ENCODE measurements at regions not wholly inside any gene's neighbourhood (a gene's known extent, or its start where the extent isn't known, plus 50 kb on each side); places are given as distances from the start of the nearest gene placed in this dataset.
A peak's percentile ranks its signal among the peaks of the same experiment; 100 is the strongest.

GRCh38 chr10:113323985-113324384 is 228.9 kb upstream of the HABP2 start:
- DNase-seq (ENCODE audit: low read depth), result no peak

- peak; percentile 68 for DNase-seq (ENCODE audit: low read depth)
Measured at GRCh38 chr10:113326160-113327111, 226.4 kb upstream of the HABP2 start.

- peak; percentile 14 for DNase-seq (ENCODE audit: low read depth)
Measured at GRCh38 chr10:113329121-113329596, 223.7 kb upstream of the HABP2 start.

DNA sequence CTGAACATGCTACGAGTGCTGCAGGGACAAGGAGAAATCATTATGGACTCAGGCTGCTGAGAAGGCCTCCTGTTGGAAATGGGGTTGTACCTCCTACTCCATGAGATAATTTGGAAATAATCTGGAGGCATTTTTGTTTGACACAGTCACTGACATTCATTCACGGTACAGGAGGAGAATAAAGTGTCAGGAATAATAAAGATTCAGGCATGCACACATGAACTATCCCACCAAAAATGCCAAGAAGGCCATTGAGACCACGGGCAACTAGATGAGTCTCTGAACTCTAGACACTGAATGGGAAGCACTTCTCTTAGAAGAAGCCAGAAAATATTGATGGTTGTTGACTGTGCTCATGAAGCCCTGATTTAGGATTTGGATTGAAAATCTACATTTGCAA is 220.9 kb upstream of the HABP2 start:
- no peak for DNase-seq (ENCODE audit: low read depth)

DNA sequence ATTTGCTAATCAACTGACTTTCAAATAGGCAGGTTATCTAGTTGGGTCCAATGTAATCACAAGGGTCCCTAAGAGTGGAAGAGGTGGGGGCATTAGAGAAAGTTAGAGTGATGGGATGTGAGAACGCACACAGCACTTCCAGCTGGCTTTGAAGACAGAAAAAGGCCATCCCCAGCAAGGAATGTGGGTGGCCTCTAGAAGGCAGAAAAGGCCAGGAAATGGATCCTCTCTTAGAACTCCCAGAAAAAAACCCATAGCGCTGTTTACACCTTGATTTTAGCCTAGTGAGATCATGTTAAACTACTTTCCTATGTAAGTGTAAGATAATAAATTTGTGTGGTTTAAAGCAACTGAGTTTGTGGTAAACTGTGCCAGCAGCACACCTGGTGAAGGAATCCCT is 219.5 kb upstream of the HABP2 start:
- DNase-seq (ENCODE audit: low read depth), result no peak

DNA sequence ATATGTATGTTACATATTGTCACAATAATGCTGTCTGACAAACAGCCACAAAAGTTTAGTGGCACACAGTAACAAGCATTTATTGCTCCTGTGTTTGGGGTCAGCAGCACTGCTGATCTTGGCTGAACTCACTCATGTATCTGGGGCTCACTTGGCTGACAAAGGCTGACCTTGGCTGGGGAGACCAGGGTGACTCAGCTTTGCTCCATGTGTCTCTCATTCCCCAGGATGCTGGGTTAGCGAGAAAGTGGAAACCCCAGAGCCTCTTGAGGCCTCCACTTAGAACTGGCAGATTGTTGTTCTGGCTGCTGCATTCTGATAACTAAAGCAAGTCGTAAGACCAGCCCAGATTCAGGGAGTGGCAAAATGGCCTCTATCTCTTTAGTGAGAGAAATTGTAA is 217.3 kb upstream of the HABP2 start:
- DNase-seq (ENCODE audit: low read depth), result no peak

DNA sequence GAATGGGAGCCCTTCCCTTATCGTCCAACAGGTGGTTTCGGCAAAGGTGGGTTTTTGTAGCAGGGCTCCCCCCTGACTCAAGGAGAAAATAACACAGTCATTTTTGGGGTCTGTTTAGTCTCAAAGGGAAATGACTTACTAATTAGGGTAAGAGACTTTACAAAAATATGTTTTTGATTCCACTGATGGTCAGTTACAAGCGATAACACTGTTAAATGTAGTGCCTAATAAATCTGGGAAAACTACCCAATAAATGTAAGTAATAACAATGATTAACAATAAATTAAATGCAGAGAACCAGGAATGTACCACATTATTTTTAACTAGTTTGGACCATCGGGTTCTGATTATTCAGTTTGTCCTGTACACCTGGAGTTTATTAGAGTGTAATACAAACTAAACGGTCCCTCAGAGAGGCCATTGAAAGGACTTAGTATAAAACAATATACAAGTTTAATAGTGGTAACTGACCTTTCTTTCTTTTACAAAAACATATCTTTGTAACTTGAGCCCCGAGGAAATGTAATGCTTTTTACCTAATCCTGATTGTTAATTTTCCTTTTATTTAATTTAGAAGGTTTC is 216.2 kb upstream of the HABP2 start:
- no peak for DNase-seq (ENCODE audit: low read depth)

DNA sequence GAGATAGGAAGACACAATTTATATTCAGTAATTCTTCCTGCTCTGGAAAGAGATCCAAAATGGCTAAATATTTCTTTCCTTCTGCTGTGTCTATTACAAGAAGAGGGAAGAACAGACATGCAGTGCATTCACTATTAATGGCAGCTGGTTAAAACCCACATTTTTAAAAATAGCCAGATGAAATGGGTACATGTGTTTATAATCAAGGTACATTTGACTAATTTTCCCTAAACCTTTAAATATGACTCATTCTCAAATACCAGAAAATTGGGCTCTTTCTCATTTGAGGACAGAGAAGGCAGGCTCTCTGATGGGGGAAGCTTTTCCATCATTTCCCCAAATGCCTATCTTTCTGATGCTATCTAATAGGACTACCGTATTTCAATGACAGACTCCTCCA is 215.7 kb upstream of the HABP2 start:
- DNase-seq (ENCODE audit: low read depth), result no peak

GRCh38 chr10:113339121-113339520 is 213.7 kb upstream of the HABP2 start:
- no peak for DNase-seq (ENCODE audit: low read depth)

DNA sequence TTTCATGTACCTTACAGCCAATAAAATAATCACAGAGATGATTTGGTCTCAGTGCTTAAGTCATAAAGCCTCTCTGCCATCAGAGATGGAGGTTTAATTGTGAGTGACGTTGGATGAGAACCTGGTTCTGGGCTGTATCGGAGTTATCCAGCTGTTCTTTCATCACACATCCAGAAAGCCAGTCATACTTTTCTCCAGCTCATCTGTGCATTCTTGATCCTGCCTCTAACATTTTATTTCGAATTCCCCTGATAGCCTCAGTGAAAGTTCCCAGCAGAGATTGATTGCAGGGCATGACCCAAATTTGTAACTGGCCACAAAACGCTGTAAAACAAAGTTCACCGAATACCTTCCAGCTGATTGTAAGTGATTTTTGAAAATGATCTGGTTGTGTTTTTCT is 212.6 kb upstream of the HABP2 start:
- DNase-seq (ENCODE audit: low read depth), result no peak

GRCh38 chr10:113341138-113341537 is 211.7 kb upstream of the HABP2 start:
- DNase-seq (ENCODE audit: low read depth), result no peak

- no peak for DNase-seq (ENCODE audit: low read depth)
Measured at GRCh38 chr10:113345826-113346624, 206.8 kb upstream of the HABP2 start.

DNA sequence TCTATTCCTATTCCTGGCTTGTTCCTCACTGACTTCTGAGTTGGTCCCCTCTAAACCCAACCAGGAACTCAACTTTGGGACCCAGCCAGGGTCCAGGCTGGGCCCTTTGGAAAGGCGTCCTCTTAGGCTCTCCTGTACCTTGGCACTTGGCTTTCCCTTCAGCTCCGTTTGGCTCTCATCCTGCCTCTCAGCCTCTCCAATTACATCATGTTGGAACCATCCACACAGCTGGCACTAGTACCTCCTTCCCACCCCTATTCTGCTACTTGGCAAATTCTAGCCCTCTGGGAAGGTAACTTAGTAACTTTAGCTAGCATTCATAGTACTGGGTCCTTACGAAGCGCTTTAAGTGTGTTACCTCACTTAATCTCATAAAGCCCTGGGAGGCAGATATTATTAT is 205.3 kb upstream of the HABP2 start:
- no peak for DNase-seq (ENCODE audit: low read depth)

GRCh38 chr10:113348694-113349093 is 204.2 kb upstream of the HABP2 start:
- no peak for DNase-seq (ENCODE audit: low read depth)

GRCh38 chr10:113350311-113351040 is 202.4 kb upstream of the HABP2 start:
- no peak for DNase-seq (ENCODE audit: low read depth)

- DNase-seq (ENCODE audit: low read depth), result no peak
Measured at GRCh38 chr10:113354711-113355110, 198.1 kb upstream of the HABP2 start.

DNA sequence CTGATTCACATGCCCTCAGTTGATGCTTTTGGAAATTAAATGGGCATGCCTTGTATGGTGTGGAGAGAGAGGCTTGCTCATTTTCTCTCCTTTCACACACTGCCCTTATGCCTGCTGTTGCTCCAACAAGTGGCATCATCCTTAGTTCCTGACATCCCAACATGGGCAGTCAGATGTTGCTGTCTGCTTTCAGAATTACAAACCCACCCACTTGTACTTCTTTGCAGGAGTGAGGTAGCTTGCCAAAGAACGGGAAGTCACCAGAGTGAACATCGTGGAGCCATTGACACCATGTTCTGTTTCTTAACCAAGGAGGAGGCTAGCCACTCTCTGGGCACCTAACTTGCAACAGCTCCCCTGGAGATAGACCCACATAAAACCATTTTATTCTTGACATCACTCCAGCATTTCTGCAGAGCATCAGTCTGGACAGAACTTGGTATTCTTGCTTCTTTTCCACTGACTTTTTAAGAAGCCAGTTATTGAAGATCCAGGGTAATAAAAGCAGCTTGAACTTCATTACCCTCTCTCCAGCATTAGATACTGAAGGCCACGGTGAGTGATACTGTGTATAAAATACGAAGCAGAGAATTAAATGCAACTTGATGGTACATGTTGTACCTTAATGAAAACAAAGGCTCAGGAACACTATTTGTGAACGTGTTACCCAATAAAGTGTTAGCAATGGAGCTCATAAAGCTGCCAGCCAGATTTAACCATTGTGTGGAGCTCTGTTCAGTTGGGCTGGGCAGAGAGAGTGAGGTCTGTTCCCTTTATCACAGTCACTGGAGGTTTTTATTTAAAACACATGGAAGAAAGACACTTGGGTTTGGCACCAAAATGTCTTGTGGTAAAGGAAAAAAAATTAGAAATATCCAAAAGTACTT is 195.8 kb upstream of the HABP2 start:
- no peak for DNase-seq (ENCODE audit: low read depth)

- DNase-seq (ENCODE audit: low read depth), result no peak
Measured at GRCh38 chr10:113357681-113358300, 195.1 kb upstream of the HABP2 start.

GRCh38 chr10:113359655-113360054 is 193.2 kb upstream of the HABP2 start:
- DNase-seq (ENCODE audit: low read depth), result no peak

DNA sequence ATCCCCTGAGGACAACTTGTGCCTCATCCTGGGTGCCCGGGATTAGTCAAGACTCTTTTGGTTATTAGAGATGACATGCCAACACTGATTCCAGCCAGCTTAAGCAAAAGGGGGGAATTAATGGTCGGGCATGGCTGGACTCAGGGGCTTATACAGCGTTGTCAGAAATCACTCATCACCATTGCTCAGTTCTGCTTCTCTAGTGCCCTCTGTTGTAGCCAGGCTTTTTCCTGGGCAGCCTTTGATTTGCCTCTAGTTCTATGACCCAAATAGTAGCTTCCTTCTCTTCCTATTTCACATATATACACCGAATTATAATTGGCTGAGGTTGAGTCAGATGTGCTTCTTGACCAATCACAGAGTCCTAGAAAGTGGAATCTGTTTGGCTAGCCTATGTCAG is 192.0 kb upstream of the HABP2 start:
- DNase-seq (ENCODE audit: low read depth), result no peak

All from LHCN-M2 (cell line).